GM12872 (cell line): ENCODE measurements at regions not wholly inside any gene's neighbourhood (a gene's known extent, or its start where the extent isn't known, plus 50 kb on each side); places are given as distances from the start of the nearest gene placed in this dataset.

Source experiments
- TF ChIP-seq, protein P1 (sequence below): IDR thresholded peaks from 3 replicates; pipeline ENCODE4 v1.5.1; 2011; ENCODE audit warnings: low read depth, mild to moderate bottlenecking, low read length, moderate library complexity; ENCODE audit not compliant: insufficient read depth

DNA sequence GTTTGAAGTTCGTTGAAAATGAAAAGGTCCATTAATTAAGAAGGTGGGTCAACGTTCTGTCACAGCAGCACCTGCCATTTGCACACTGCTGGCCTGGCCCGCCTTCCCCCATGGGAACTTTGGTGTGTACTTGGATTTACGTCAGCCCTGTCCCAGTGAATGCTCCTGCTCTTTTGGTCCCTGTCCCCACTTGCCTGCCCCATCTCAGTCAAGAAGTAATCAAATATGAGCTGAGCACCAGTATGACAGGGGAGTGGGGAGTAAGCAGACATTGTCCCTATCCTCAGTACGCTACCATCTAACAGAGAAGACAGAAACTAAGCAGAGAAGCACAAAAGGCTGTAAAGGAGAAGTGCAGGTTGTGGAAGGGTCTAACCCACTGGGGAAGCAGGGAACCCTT, 65.1 kb downstream of the SLC4A3 start:
- TF ChIP-seq, protein P1, sequence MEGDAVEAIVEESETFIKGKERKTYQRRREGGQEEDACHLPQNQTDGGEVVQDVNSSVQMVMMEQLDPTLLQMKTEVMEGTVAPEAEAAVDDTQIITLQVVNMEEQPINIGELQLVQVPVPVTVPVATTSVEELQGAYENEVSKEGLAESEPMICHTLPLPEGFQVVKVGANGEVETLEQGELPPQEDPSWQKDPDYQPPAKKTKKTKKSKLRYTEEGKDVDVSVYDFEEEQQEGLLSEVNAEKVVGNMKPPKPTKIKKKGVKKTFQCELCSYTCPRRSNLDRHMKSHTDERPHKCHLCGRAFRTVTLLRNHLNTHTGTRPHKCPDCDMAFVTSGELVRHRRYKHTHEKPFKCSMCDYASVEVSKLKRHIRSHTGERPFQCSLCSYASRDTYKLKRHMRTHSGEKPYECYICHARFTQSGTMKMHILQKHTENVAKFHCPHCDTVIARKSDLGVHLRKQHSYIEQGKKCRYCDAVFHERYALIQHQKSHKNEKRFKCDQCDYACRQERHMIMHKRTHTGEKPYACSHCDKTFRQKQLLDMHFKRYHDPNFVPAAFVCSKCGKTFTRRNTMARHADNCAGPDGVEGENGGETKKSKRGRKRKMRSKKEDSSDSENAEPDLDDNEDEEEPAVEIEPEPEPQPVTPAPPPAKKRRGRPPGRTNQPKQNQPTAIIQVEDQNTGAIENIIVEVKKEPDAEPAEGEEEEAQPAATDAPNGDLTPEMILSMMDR = no peak

DNA sequence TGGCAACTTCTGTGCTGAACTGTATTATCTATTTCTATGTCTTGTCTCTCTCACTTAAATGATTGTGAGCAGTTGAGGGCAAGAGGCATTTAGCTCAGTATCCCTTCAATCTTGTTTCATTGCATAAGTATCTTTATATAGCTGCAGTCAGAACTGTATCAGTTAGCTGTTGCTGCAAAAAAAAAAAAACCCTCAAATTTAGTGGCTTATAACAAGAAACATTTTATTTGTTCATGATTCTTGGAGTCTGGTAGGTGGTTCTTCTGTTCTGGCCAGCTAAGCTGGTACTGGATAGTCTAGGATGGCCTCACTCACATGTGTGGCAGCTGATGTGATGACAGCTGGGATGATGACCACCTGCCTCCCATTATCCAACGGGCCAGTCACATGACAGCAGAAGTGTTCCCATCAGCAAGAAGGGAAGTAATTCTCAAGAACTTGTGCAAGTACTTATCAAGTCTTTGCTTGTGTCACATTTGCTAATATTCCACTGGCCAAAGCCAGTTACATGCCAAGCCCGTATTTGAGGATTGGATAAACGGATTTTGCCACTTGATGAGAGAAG, 67.8 kb downstream of the SLC4A3 start:
- TF ChIP-seq, protein P1 = no peak

DNA sequence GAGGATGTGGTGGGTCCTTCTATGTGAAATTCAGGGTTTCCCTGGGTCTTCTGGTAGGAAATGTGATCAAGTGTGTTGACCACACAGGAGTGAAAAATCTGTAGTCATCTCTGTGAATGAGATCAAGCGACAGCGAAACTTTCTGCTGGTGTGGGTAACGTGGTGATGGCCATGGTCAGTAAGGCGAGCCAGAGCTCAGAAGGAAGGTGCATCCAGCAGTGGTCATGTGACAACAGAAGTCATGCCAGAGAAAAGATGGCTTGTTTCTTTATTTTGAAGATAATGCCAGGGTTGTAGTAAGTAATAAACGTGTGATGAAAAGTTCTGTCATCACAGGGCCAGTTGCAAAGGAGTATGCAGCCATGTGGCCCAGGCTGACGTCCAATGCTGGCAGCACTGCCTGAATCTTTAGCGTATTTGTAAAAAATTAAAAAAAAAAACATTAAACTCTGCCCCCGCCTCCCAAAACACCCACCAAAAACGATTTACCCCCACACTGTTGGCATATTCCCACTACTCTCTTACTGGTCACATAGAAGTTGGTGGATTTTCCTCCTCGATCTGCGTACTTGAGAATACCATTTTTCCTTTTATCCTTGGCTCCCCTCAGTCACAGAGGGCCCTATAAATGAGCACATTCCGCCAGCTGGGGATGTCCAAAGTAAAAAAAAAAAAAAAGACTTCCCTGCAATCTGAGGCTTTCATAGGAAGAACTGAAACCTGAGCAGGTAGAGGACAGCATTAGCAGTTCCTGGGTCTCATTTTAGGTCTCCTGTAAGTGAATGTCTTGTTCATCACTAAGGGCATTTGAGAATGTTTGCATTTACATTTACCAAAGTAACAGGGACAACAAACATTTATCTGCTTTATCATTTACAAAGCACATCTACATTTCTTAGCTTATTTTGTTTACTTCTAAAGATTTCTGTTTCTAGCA, 70.6 kb downstream of the SLC4A3 start:
- TF ChIP-seq, protein P1 = no peak

DNA sequence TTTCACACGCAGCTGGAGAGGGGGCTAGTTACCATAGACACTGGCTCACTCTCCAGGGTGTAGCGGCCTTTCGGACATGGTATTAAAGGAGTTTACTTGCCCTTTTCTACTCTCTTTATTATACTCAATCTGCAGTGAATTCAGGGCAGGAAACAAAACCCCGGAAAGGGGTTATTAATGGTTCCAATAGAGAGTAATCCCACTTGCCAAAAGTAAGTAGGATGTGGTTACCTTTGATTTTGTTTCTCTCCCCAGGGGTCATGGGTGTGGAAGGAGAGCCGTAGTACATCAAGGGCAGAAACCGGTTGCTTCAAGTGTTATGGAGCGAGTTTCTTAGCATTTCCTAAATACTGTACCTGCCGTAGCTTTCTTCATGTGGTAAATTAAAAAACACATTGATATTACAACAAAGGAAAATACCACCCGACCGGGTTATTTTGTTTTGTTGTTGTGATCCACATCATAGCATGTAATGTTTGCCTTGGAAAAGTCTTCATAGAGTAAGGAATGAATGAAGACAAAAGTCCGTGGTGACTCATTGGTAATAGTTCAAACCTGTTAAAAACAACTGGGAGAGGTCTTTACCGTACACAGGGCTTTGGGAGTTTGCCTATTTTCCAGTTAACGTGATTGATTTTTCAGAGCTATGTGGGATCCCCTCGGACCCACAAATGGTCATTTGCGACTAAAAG, 71.5 kb downstream of the SLC4A3 start:
- TF ChIP-seq, protein P1 = no peak

DNA sequence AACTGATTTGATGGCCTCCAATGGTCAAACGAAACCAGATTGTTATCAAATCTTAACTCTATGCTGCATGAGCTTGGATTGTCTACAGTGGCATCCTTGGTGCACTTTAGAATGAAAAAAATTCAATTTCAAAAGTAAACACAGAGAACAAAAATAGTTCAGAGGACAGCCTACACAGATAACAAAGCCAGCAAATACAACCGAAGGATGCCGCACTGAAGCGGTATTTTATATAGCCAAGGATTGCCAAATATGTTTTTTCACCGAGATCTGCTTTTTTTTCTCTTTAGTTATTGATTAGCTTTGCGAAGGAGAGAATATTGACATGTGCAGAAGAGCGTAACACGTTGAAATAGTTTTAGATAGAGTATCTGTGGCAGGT, 72.0 kb downstream of the SLC4A3 start:
- TF ChIP-seq, protein P1 = no peak

DNA sequence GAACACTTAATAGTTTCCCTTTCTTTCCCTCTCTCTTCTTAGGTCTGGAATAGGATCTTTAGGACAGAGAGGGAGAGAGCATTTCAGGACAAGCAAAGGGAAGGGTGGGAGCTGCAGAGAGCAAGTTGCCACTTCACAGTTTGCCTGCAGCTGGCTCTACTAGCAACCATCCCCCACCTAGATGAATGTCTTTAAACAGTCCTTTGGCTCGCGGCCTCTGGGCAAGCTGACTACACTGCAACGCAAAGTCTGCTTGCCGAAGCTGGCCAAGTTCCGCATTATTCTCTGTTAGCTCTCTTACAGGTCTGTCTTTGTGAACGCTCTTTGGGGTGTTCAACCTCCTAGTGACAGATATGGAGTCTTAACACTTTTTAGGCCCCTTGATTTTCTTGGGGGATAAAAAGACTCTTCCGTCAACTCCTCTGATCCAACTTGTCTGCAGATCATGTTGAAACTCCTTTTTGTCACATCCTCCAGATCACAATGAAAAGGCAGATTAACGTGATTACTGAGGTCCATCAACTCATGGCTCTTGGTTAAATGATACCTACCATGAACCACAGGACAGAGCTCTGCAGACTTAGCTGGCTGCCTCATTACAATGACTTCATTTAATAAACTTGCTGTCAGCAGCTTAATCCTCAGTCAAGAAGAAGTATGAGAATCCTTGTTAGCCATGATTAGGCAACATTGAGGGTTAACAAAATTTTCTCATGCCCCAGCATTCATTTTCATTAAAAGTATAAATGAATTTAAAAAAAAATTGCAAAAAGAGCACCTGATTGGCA, 74.6 kb downstream of the SLC4A3 start:
- TF ChIP-seq, protein P1 = no peak
